Adipocyte (in vitro differentiated cells): ENCODE measurements at regions not wholly inside any gene's neighbourhood (a gene's known extent, or its start where the extent isn't known, plus 50 kb on each side); places are given as distances from the start of the nearest gene placed in this dataset.

Source experiments
- DNase-seq: peaks from one replicate; pipeline ENCODE4 v3.0.0-alpha.2; 2015; ENCODE audit warnings: low read depth
- H3K27me3 ChIP-seq: replicated peaks from 2 replicates; pipeline ENCODE4 v1.7.0; 2013; ENCODE audit warnings: mild to moderate bottlenecking, low read length, moderate library complexity; ENCODE audit not compliant: control insufficient read depth, insufficient read depth
- H3K36me3 ChIP-seq: 2 replicates; pipeline ENCODE4 v1.7.0; 2013; ENCODE audit warnings: low read length, mild to moderate bottlenecking, moderate library complexity; ENCODE audit not compliant: control insufficient read depth, insufficient read depth, severe bottlenecking
- H3K4me1 ChIP-seq: 2 replicates; pipeline ENCODE4 v1.7.0; 2013; ENCODE audit warnings: mild to moderate bottlenecking, low read length, moderate library complexity; ENCODE audit not compliant: control insufficient read depth, insufficient read depth
- H3K4me3 ChIP-seq: 2 replicates; pipeline ENCODE4 v1.7.0; 2013; ENCODE audit warnings: mild to moderate bottlenecking, low read length, moderate library complexity
- H3K9ac ChIP-seq: 2 replicates; pipeline ENCODE4 v1.7.0; 2013; ENCODE audit warnings: mild to moderate bottlenecking, low read length, moderate library complexity
- H3K9me3 ChIP-seq: 2 replicates; pipeline ENCODE4 v1.7.0; 2013; ENCODE audit warnings: mild to moderate bottlenecking, low read length, moderate library complexity; ENCODE audit not compliant: control insufficient read depth

GRCh38 chr14:98782062-98782461, 489.9 kb downstream of the BCL11B start:
- Histone ChIP-seq H3K4me3 (no peak overlapping the region), H3K9me3 (peaks cover 18% of the 10 kb centered on the region), H3K4me1 (no peaks in the 10 kb centered on the region), H3K27me3 (no peaks in the 10 kb centered on the region), H3K36me3 (no peaks in the 10 kb centered on the region), H3K9ac (no peak overlapping the region)
- DNase-seq, result no peak

GRCh38 chr14:98785578-98785977, 486.4 kb downstream of the BCL11B start:
- H3K27me3 ChIP-seq, result no peaks in the 10 kb centered on the region
- H3K4me3 ChIP-seq, result no peak overlapping the region
- H3K9ac ChIP-seq, result no peak overlapping the region
- no peaks in the 10 kb centered on the region for H3K4me1 ChIP-seq
- peaks cover 22% of the 10 kb centered on the region for H3K9me3 ChIP-seq
- no peak for DNase-seq
- H3K36me3 ChIP-seq, result no peaks in the 10 kb centered on the region

- Histone ChIP-seq H3K36me3 (no peaks in the 10 kb centered on the region), H3K9me3 (peaks cover 26% of the 10 kb centered on the region), H3K4me3 (no peak overlapping the region), H3K27me3 (no peaks in the 10 kb centered on the region), H3K9ac (no peak overlapping the region), H3K4me1 (no peaks in the 10 kb centered on the region)
- no peak for DNase-seq
These were observed 485.5 kb downstream of the BCL11B start for GRCh38 chr14:98786456-98786855.

DNA sequence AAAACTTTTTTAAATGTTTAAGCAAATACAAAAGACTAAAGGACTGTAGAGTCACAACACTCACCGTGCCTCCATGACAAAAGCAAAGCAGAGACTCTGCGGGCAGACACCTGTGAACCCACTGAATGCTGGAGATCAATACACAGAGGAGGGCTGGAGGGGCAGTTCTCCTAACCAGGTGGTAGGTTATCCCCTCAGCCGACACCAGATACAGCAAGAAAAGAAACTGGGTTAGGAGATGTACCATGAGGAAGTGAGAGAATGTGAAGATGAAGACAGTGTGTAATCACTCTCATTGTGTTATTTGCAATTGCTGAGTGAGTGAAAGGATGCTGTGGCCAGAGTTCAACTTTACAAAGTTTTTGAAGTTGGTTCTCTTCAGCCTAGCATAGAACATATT, 480.3 kb downstream of the BCL11B start:
- no peak for DNase-seq
- peaks cover 26% of the 10 kb centered on the region for H3K9me3 ChIP-seq
- no peaks in the 10 kb centered on the region for H3K4me1 ChIP-seq
- no peak overlapping the region for H3K9ac ChIP-seq
- H3K4me3 ChIP-seq, result no peak overlapping the region
- H3K36me3 ChIP-seq, result no peaks in the 10 kb centered on the region
- H3K27me3 ChIP-seq, result no peaks in the 10 kb centered on the region

DNA sequence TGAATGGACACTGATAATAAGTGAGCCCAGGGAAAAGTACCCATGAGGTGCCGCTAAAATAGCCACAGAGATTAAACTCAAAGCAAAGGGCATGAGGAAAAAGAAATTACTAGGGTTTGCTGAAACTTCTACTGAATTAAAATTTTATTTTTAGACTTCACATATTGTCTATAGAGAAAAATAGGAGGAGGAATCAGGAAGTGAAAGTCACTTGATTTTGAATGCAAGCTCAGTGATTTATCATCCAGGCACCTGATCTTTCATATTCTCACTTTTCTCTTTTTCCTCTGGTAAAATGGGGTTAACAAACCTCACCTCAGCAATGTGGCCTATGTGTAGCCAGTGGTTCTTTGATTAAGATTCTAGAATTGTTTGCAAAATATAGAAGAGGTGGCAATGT, 479.8 kb downstream of the BCL11B start:
- DNase-seq, result no peak
- Histone ChIP-seq H3K4me3 (no peak overlapping the region), H3K9me3 (peaks cover 26% of the 10 kb centered on the region), H3K4me1 (no peaks in the 10 kb centered on the region), H3K36me3 (no peaks in the 10 kb centered on the region), H3K9ac (no peak overlapping the region), H3K27me3 (no peaks in the 10 kb centered on the region)

DNA sequence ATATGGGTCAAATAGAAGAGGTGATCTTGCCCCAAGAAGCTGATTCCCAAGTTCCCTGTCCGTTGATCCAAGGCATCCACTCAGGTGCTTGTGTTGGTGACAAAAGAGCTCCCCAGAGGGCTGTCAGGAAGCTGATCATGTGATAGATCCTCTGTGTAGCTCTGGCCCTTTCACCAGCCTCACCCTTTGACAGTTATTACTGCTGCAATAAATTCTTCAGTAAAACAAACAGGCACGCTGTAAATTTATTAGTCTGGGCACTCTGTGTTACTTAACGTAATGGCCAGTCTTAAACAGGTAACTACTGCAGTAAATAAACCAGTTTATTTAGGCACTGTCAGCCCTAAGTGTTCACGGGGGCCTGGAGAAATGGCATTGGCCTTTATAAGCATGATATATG, 473.9 kb downstream of the BCL11B start:
- no peaks in the 10 kb centered on the region for H3K4me1 ChIP-seq
- no peaks in the 10 kb centered on the region for H3K36me3 ChIP-seq
- no peak for DNase-seq
- H3K4me3 ChIP-seq, result no peak overlapping the region
- H3K9me3 ChIP-seq, result peaks cover 19% of the 10 kb centered on the region
- no peaks in the 10 kb centered on the region for H3K27me3 ChIP-seq
- no peak overlapping the region for H3K9ac ChIP-seq

DNA sequence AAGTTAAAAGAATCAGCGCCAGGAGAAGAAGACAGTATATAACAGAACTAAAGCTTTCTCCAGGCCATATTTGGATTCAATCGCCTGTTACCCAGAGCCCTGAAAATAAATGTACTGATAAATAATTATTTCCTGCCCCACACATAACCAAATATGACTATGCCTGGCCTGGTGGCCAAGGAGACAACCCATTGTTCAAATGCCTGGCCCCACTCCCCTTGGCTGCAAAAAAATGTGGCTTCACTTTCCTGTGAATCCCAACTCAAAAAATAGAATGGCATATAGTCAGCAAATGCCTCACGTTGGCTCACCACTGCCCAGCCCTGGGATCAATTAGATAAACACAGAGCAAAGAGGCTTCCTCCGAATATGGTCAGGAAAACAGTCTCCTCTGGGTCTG, 472.1 kb downstream of the BCL11B start:
- no peak overlapping the region for H3K4me3 ChIP-seq
- no peak for DNase-seq
- H3K27me3 ChIP-seq, result no peaks in the 10 kb centered on the region
- H3K9ac ChIP-seq, result no peak overlapping the region
- H3K36me3 ChIP-seq, result no peaks in the 10 kb centered on the region
- H3K4me1 ChIP-seq, result no peaks in the 10 kb centered on the region
- peaks cover 8% of the 10 kb centered on the region for H3K9me3 ChIP-seq

DNA sequence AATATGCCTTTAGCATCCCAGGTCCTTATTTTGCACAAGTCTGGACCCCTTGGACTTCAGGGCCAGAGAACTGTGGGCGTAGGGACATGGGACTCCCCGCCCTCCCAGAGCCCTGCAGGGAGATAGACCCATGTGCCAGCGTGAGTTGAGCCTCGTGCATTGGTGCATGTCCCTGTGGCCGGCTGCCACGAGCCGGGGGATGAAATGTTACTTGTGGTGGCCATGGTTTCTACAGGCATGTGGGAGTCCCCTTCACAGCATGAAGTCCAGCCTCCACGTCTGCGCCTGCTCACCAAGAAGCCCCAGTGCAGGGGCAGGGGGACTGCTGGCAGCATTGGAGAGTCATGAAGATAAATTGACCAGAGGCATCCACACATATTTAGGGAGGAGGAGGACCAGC, 470.0 kb downstream of the BCL11B start:
- H3K9ac ChIP-seq, result no peak overlapping the region
- DNase-seq, result no peak
- H3K36me3 ChIP-seq, result no peaks in the 10 kb centered on the region
- peaks cover 4% of the 10 kb centered on the region for H3K9me3 ChIP-seq
- no peak overlapping the region for H3K4me3 ChIP-seq
- no peaks in the 10 kb centered on the region for H3K27me3 ChIP-seq
- no peaks in the 10 kb centered on the region for H3K4me1 ChIP-seq

- Histone ChIP-seq H3K27me3 (no peaks in the 10 kb centered on the region), H3K9me3 (peaks cover 4% of the 10 kb centered on the region), H3K4me3 (no peak overlapping the region), H3K36me3 (no peaks in the 10 kb centered on the region), H3K9ac (no peak overlapping the region), H3K4me1 (no peaks in the 10 kb centered on the region)
- DNase-seq, result no peak
These were observed 468.8 kb downstream of the BCL11B start for GRCh38 chr14:98803196-98803595.

GRCh38 chr14:98808494-98809407, 463.2 kb downstream of the BCL11B start:
- Histone ChIP-seq H3K36me3 (no peaks in the 10 kb centered on the region), H3K4me3 (no peak overlapping the region), H3K9me3 (no peaks in the 10 kb centered on the region), H3K27me3 (no peaks in the 10 kb centered on the region), H3K4me1 (no peaks in the 10 kb centered on the region), H3K9ac (no peak overlapping the region)
- DNase-seq, result no peak

DNA sequence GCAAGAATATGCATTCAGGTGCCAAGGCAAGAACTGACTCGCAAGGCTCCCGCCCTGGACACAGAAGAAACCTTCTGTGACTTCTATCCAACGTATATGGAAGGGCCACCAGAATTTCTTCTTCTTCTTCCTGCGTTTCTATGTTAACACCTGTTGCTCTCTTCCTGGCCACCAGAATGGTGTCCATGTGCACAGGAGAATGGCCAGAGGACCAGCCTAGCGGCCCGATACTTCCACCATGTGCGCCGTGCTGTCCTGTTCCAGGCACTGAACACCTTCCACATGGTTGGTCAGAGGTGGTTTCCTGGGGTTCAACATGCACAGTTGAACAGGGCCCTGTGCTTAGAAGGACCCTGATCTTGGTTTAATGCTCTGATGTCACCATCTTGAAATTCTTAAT, 455.8 kb downstream of the BCL11B start:
- DNase-seq, result no peak
- Histone ChIP-seq H3K4me3 (no peak overlapping the region), H3K9ac (no peak overlapping the region), H3K27me3 (no peaks in the 10 kb centered on the region), H3K4me1 (no peaks in the 10 kb centered on the region), H3K9me3 (no peaks in the 10 kb centered on the region), H3K36me3 (no peaks in the 10 kb centered on the region)

- H3K27me3 ChIP-seq, result no peaks in the 10 kb centered on the region
These were observed 455.3 kb downstream of the BCL11B start for GRCh38 chr14:98816720-98817119.

More at GRCh38 chr14:98816720-98817119, 455.3 kb downstream of the BCL11B start:
- H3K4me1 ChIP-seq, result no peaks in the 10 kb centered on the region
- H3K36me3 ChIP-seq, result no peaks in the 10 kb centered on the region
- DNase-seq, result no peak
- no peak overlapping the region for H3K4me3 ChIP-seq
- H3K9ac ChIP-seq, result no peak overlapping the region
- no peaks in the 10 kb centered on the region for H3K9me3 ChIP-seq
